GM23338 (cell line): ENCODE measurements at regions not wholly inside any gene's neighbourhood (a gene's known extent, or its start where the extent isn't known, plus 50 kb on each side); places are given as distances from the start of the nearest gene placed in this dataset.

ENCODE experiments used
- ATAC-seq: fragments of 200-7000 bp; cut with Tn5 transposase; 3 replicates; pipeline ENCODE4 v1.9.1; 2020
- DNase-seq: peaks from one replicate; pipeline ENCODE4 v3.0.0-alpha.2; 2015; ENCODE audit warnings: low spot score
- H2AFZ ChIP-seq: fragments of 200-600 bp; sonication (generic); 2 replicates; pipeline ENCODE4 v1.8.0; 2016; ENCODE audit warnings: antibody characterized with exemption, mild to moderate bottlenecking, moderate library complexity
- H3F3A ChIP-seq: fragments of 200-600 bp; sonication (generic); replicated peaks from 2 replicates; pipeline ENCODE4 v1.8.0; 2017; ENCODE audit warnings: antibody characterized with exemption, mixed run types, low read depth
- H3K27ac ChIP-seq: fragments of 200-600 bp; sonication (generic); 2 replicates; pipeline ENCODE4 v1.6.1; 2016; ENCODE audit warnings: low read depth
- H3K27me3 ChIP-seq: fragments of 200-600 bp; sonication (generic); 2 replicates; pipeline ENCODE4 v1.8.0; 2016; ENCODE audit warnings: mild to moderate bottlenecking, mixed run types, moderate library complexity; ENCODE audit not compliant: insufficient read depth
- H3K36me3 ChIP-seq: fragments of 200-600 bp; sonication (generic); 2 replicates; pipeline ENCODE4 v1.8.0; 2016; ENCODE audit warnings: mild to moderate bottlenecking; ENCODE audit not compliant: insufficient read depth
- H3K4me1 ChIP-seq: fragments of 200-600 bp; sonication (generic); 2 replicates; pipeline ENCODE4 v1.8.0; 2016; ENCODE audit warnings: mild to moderate bottlenecking, moderate library complexity; ENCODE audit not compliant: insufficient read depth
- H3K4me2 ChIP-seq: fragments of 200-600 bp; sonication (generic); 2 replicates; pipeline ENCODE4 v1.7.1; 2017; ENCODE audit warnings: mixed run types
- H3K4me3 ChIP-seq: fragments of 200-600 bp; sonication (generic); 2 replicates; pipeline ENCODE4 v1.6.1; 2016; ENCODE audit warnings: mixed run types
- H3K79me2 ChIP-seq: fragments of 200-600 bp; sonication (generic); replicated peaks from 2 replicates; pipeline ENCODE4 v1.8.0; 2017; ENCODE audit warnings: mild to moderate bottlenecking; ENCODE audit not compliant: insufficient read depth
- H3K9me2 ChIP-seq: fragments of 200-600 bp; sonication (generic); 2 replicates; pipeline ENCODE4 v1.8.0; 2017; ENCODE audit not compliant: insufficient read depth
- H4K20me1 ChIP-seq: fragments of 200-600 bp; sonication (generic); replicated peaks from 2 replicates; pipeline ENCODE4 v1.8.0; 2017; ENCODE audit warnings: mild to moderate bottlenecking; ENCODE audit not compliant: insufficient read depth
- H3K27ac Mint-ChIP-seq: 2 replicates; pipeline ENCODE4 v1.8.0; 2020; ENCODE audit warnings: inconsistent platforms, mild to moderate bottlenecking, moderate library complexity, mixed read lengths
- H3K27me3 Mint-ChIP-seq: 3 replicates; pipeline ENCODE4 v1.8.0; 2022; ENCODE audit warnings: low read depth, mild to moderate bottlenecking, moderate library complexity, mixed read lengths, inconsistent platforms; ENCODE audit not compliant: insufficient read depth, poor library complexity
- H3K36me3 Mint-ChIP-seq: 3 replicates; pipeline ENCODE4 v1.8.0; 2021; ENCODE audit warnings: low read depth, mild to moderate bottlenecking, inconsistent platforms, moderate library complexity, mixed read lengths
- H3K4me1 Mint-ChIP-seq: 3 replicates; pipeline ENCODE4 v1.8.0; 2020; ENCODE audit warnings: mild to moderate bottlenecking, inconsistent platforms, mixed read lengths
- H3K4me3 Mint-ChIP-seq: 3 replicates; pipeline ENCODE4 v1.8.0; 2021; ENCODE audit warnings: moderate library complexity, mild to moderate bottlenecking, inconsistent platforms, mixed read lengths
- H3K9me3 Mint-ChIP-seq: 3 replicates; pipeline ENCODE4 v1.8.0; 2020; ENCODE audit warnings: moderate library complexity, mild to moderate bottlenecking, inconsistent platforms, mixed read lengths
- CREB1 ChIP-seq: fragments of 250-450 bp; sonication (Bioruptor Pico); IDR thresholded peaks from 2 replicates; pipeline ENCODE4 v1.5.0; 2020; ENCODE audit warnings: low read depth, mild to moderate bottlenecking, moderate library complexity
- EZH2 ChIP-seq: fragments of 200-600 bp; sonication (generic); IDR thresholded peaks from one replicate; pipeline ENCODE4 v1.8.0; 2017; ENCODE audit warnings: antibody characterized with exemption, mild to moderate bottlenecking, low read depth; ENCODE audit not compliant: unreplicated experiment
- EZH2phosphoT487 ChIP-seq: fragments of 200-600 bp; sonication (generic); IDR thresholded peaks from one replicate; pipeline ENCODE4 v1.8.1; 2018; ENCODE audit warnings: antibody characterized with exemption; ENCODE audit not compliant: unreplicated experiment
- NANOG ChIP-seq: IDR thresholded peaks from 2 replicates; pipeline ENCODE4 v1.6.1; 2016; ENCODE audit warnings: antibody characterized with exemption, borderline replicate concordance
- POLR2AphosphoS5 ChIP-seq: IDR thresholded peaks from 2 replicates; pipeline ENCODE4 v1.6.1; 2016; ENCODE audit warnings: antibody characterized with exemption, low read depth
- STAT1 ChIP-seq: IDR thresholded peaks from one replicate; pipeline ENCODE4 v1.6.1; 2016; ENCODE audit warnings: antibody characterized with exemption; ENCODE audit not compliant: unreplicated experiment
- ZNF114 ChIP-seq: fragments of 250-450 bp; sonication (Bioruptor Pico); IDR thresholded peaks from 2 replicates; pipeline ENCODE4 v1.5.0; 2020; ENCODE audit warnings: mild to moderate bottlenecking, moderate library complexity
- ZNF331 ChIP-seq: fragments of 250-450 bp; sonication (Bioruptor Pico); IDR thresholded peaks from 2 replicates; pipeline ENCODE4 v1.5.0; 2020; ENCODE audit warnings: low read depth, mild to moderate bottlenecking, moderate library complexity
- TF ChIP-seq, protein P1 (sequence below): IDR thresholded peaks from one replicate; pipeline ENCODE4 v1.6.1; 2018; ENCODE audit warnings: antibody characterized with exemption; ENCODE audit not compliant: unreplicated experiment
- TF ChIP-seq, protein P2 (sequence below): IDR thresholded peaks from 2 replicates; pipeline ENCODE4 v1.6.1; 2016; ENCODE audit warnings: antibody characterized with exemption
- TF ChIP-seq, protein P3 (sequence below): fragments of 250-450 bp; sonication (Bioruptor Pico); IDR thresholded peaks from 2 replicates; pipeline ENCODE4 v1.5.0; 2020; ENCODE audit warnings: mild to moderate bottlenecking, moderate library complexity

DNA sequence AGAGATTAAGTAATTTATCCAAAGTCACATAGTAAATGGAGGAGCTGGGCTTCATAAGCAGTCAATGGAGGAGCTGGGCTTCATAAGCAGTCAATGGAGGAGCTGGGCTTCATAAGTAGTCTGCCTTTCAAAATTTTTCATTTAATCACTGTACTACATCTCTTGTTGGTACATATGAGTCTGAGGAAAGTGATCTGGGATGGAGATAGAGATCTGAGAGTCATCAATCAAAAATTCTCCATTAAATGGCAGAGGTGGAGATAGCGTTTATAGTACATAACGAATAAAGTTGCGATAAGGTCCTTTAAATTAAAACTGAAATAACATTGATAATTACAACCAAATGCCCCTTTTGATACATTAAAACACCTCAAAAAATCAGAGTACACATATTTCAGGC lies 189.3 kb downstream of the KLF5 start:
- Histone ChIP-seq H3K4me1 (no peaks in the 10 kb centered on the region), H3K4me3 (no peak overlapping the region), H3F3A (no peaks in the 10 kb centered on the region), H4K20me1 (no peaks in the 10 kb centered on the region), H3K36me3 (no peaks in the 10 kb centered on the region), H3K27me3 (no peaks in the 10 kb centered on the region), H3K79me2 (no peaks in the 10 kb centered on the region), H2AFZ (no peak overlapping the region), H3K9me2 (no peaks in the 10 kb centered on the region), H3K4me2 (no peak overlapping the region), H3K27ac (no peak overlapping the region)
- ATAC-seq (no peak), DNase-seq (no peak)
- no peak for TF ChIP-seq CREB1
- TF ChIP-seq STAT1: no peak
- no peak for TF ChIP-seq POLR2AphosphoS5
- no peak for TF ChIP-seq ZNF114 (CRISPR knock-in tag)
- TF ChIP-seq EZH2: no peak
- TF ChIP-seq NANOG: no peak
- Mint-ChIP-seq H3K4me1 (peaks cover 14% of the 10 kb centered on the region; the same call in 2 of the 3 replicates), H3K9me3 (no peaks in the 10 kb centered on the region; the same call in 2 of the 3 replicates), H3K27ac (no peak overlapping the region), H3K27me3 (no peaks in the 10 kb centered on the region), H3K4me3 (no peak overlapping the region), H3K36me3 (no peaks in the 10 kb centered on the region)

DNA sequence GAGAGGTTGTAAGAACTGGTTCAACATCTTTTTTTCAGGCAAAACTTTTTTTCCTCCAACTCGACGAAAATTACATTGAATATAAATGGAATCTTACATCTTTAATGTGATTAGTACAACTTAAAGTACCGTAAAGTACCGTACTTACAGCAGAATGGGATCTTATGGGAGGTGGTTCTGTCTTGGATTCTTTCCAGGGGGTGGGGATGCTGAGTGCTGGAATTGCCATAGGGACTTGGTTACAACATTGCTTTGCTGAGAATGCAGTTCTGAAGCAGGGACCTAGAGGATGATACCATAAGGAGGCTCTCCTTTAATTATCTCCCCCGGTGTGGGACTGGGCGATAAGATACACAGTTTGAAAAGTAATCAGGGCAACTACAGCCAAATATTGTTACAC lies 186.4 kb downstream of the KLF5 start:
- no peaks in the 10 kb centered on the region for H3F3A ChIP-seq
- Mint-ChIP-seq H3K4me1 (peaks cover 4% of the 10 kb centered on the region; the same call in 2 of the 3 replicates), H3K9me3 (no peaks in the 10 kb centered on the region; the same call in 2 of the 3 replicates), H3K27ac (no peak overlapping the region), H3K27me3 (no peaks in the 10 kb centered on the region), H3K4me3 (no peak overlapping the region), H3K36me3 (no peaks in the 10 kb centered on the region)
- no peak overlapping the region for H3K27ac ChIP-seq
- H3K27me3 ChIP-seq: no peaks in the 10 kb centered on the region
- no peak overlapping the region for H3K4me3 ChIP-seq
- peaks cover 2% of the 10 kb centered on the region; the same call in 1 of the 2 replicates for H3K9me2 ChIP-seq
- ATAC-seq (no peak), DNase-seq (no peak)
- H3K4me1 ChIP-seq: no peaks in the 10 kb centered on the region
- H2AFZ ChIP-seq: no peak overlapping the region
- no peaks in the 10 kb centered on the region for H3K79me2 ChIP-seq
- no peaks in the 10 kb centered on the region for H3K36me3 ChIP-seq
- H3K4me2 ChIP-seq: no peak overlapping the region
- no peaks in the 10 kb centered on the region for H4K20me1 ChIP-seq
- TF ChIP-seq ZNF331 (no peak), EZH2phosphoT487 (no peak), POLR2AphosphoS5 (no peak), STAT1 (no peak), CREB1 (no peak), ZNF114 (CRISPR knock-in tag) (no peak)
- TF ChIP-seq, protein P1, sequence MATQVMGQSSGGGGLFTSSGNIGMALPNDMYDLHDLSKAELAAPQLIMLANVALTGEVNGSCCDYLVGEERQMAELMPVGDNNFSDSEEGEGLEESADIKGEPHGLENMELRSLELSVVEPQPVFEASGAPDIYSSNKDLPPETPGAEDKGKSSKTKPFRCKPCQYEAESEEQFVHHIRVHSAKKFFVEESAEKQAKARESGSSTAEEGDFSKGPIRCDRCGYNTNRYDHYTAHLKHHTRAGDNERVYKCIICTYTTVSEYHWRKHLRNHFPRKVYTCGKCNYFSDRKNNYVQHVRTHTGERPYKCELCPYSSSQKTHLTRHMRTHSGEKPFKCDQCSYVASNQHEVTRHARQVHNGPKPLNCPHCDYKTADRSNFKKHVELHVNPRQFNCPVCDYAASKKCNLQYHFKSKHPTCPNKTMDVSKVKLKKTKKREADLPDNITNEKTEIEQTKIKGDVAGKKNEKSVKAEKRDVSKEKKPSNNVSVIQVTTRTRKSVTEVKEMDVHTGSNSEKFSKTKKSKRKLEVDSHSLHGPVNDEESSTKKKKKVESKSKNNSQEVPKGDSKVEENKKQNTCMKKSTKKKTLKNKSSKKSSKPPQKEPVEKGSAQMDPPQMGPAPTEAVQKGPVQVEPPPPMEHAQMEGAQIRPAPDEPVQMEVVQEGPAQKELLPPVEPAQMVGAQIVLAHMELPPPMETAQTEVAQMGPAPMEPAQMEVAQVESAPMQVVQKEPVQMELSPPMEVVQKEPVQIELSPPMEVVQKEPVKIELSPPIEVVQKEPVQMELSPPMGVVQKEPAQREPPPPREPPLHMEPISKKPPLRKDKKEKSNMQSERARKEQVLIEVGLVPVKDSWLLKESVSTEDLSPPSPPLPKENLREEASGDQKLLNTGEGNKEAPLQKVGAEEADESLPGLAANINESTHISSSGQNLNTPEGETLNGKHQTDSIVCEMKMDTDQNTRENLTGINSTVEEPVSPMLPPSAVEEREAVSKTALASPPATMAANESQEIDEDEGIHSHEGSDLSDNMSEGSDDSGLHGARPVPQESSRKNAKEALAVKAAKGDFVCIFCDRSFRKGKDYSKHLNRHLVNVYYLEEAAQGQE: no peak
- TF ChIP-seq, protein P2, sequence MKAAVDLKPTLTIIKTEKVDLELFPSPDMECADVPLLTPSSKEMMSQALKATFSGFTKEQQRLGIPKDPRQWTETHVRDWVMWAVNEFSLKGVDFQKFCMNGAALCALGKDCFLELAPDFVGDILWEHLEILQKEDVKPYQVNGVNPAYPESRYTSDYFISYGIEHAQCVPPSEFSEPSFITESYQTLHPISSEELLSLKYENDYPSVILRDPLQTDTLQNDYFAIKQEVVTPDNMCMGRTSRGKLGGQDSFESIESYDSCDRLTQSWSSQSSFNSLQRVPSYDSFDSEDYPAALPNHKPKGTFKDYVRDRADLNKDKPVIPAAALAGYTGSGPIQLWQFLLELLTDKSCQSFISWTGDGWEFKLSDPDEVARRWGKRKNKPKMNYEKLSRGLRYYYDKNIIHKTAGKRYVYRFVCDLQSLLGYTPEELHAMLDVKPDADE: no peak
- TF ChIP-seq, protein P3, sequence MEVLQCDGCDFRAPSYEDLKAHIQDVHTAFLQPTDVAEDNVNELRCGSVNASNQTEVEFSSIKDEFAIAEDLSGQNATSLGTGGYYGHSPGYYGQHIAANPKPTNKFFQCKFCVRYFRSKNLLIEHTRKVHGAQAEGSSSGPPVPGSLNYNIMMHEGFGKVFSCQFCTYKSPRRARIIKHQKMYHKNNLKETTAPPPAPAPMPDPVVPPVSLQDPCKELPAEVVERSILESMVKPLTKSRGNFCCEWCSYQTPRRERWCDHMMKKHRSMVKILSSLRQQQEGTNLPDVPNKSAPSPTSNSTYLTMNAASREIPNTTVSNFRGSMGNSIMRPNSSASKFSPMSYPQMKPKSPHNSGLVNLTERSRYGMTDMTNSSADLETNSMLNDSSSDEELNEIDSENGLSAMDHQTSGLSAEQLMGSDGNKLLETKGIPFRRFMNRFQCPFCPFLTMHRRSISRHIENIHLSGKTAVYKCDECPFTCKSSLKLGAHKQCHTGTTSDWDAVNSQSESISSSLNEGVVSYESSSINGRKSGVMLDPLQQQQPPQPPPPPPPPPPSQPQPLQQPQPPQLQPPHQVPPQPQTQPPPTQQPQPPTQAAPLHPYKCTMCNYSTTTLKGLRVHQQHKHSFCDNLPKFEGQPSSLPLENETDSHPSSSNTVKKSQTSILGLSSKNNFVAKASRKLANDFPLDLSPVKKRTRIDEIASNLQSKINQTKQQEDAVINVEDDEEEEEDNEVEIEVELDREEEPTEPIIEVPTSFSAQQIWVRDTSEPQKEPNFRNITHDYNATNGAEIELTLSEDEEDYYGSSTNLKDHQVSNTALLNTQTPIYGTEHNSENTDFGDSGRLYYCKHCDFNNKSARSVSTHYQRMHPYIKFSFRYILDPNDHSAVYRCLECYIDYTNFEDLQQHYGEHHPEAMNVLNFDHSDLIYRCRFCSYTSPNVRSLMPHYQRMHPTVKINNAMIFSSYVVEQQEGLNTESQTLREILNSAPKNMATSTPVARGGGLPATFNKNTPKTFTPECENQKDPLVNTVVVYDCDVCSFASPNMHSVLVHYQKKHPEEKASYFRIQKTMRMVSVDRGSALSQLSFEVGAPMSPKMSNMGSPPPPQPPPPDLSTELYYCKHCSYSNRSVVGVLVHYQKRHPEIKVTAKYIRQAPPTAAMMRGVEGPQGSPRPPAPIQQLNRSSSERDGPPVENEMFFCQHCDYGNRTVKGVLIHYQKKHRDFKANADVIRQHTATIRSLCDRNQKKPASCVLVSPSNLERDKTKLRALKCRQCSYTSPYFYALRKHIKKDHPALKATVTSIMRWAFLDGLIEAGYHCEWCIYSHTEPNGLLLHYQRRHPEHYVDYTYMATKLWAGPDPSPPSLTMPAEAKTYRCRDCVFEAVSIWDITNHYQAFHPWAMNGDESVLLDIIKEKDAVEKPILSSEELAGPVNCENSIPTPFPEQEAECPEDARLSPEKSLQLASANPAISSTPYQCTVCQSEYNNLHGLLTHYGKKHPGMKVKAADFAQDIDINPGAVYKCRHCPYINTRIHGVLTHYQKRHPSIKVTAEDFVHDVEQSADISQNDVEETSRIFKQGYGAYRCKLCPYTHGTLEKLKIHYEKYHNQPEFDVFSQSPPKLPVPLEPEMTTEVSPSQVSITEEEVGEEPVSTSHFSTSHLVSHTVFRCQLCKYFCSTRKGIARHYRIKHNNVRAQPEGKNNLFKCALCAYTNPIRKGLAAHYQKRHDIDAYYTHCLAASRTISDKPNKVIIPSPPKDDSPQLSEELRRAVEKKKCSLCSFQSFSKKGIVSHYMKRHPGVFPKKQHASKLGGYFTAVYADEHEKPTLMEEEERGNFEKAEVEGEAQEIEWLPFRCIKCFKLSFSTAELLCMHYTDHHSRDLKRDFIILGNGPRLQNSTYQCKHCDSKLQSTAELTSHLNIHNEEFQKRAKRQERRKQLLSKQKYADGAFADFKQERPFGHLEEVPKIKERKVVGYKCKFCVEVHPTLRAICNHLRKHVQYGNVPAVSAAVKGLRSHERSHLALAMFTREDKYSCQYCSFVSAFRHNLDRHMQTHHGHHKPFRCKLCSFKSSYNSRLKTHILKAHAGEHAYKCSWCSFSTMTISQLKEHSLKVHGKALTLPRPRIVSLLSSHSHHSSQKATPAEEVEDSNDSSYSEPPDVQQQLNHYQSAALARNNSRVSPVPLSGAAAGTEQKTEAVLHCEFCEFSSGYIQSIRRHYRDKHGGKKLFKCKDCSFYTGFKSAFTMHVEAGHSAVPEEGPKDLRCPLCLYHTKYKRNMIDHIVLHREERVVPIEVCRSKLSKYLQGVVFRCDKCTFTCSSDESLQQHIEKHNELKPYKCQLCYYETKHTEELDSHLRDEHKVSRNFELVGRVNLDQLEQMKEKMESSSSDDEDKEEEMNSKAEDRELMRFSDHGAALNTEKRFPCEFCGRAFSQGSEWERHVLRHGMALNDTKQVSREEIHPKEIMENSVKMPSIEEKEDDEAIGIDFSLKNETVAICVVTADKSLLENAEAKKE (CRISPR knock-in tag): no peak
